Embryonic facial prominence (tissue), 1 donor: ENCODE measurements at regions not wholly inside any gene's neighbourhood (a gene's known extent, or its start where the extent isn't known, plus 50 kb on each side); places are given as distances from the start of the nearest gene placed in this dataset.
"Not testable (repeated sequence)": the region's sequence is repeated elsewhere in the genome, so short reads cannot be mapped to it uniquely, and the experiment has no call there.

Experiments
- DNase-seq: peaks from one replicate; pipeline ENCODE4 v3.0.0-alpha.2; 2016; ENCODE audit errors: extremely low spot score

DNA sequence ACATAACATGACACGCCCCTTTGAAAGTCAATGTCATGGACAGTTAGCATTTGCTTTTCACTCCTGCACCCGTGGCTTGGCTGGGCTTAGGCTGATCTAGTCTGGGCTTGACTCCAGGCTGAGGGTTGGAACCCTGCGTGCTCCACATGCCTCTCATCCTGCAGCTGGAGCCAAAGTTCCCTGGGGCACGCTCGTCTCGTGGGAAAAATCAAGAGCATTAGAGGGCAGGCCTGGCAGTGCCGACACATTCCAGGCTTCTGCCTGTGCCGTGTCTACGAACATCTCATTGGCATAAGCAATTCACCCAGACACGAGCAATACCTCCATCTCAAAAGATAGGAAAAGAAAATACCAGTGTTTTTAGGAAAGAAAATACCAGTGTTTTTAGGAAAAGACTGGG lies 342.7 kb upstream of the SULF2 start:
- DNase-seq: not testable (repeated sequence)

DNA sequence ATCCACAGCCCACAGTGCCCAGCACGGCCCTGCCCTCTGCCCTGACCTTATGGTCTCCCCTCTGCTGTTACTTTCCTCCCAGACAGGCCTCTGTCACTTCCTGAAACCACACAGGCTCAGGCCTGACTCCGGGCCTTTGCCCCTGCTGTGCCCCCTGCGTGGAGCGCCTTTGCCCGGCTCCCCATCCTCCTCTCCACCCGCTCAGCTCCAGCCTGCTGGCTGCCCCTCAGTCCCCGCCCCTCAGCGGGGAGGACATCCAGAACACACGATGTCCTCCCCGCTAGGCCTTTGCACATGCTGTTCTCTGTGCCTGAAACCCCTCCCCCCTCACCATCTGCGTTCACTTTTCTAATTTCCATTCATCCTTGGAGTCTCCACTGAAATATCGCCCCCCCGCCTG lies 341.9 kb upstream of the SULF2 start:
- not testable (repeated sequence) for DNase-seq

DNA sequence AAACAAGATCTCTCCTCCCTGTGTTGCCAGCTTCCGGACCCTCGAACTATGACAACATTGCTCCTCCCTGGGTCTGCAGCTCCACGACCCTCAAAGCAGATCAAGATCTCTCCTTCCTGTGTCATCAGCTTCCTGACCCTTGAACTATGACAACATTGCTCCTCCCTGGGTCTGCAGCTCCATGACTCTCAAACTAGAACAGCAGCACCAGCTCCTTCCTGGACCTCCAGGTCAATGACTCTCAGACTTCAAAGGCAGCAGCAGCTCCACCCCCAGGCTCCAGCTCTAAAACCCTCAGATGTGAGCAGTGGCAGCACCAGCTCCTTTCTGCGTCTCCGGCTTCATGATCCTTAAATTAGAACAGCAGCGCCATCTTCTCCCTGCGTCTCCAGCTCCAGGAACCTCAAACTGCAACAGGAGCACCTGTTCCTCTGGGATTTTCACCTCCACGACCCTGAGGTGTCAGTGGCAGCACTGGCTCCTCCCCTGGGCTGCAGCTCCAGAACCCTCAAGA lies 341.0 kb upstream of the SULF2 start:
- no peak for DNase-seq

- DNase-seq: no peak
These were observed 339.7 kb upstream of the SULF2 start for GRCh38 chr20:48124960-48125359.

DNA sequence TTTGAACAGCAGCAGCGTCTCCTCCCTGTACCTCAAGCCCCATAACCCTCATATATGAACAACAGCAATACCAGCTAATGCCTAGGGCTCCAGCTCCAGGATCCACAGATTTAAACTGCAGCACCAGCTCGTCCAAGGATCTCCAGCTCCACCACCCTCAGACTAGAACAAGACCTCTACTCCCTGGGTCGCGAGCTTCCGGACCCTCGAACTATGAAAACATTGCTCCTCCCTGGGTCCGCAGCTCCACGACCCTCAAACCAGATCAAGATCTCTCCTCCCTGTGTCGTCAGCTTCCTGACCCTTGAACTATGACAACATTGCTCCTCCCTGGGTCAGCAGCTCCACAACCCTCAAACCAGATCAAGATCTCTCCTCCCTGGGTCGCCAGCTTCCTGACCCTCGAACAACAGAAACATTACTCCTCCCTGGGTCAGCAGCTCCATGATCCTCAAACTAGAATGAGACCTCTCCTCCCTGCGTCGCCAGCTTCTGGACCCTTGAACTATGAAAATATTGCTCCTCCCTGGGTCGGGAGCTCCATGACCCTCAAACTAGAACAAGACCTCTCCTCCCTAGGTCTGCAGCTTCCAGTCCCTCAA lies 339.0 kb upstream of the SULF2 start:
- no peak for DNase-seq

DNA sequence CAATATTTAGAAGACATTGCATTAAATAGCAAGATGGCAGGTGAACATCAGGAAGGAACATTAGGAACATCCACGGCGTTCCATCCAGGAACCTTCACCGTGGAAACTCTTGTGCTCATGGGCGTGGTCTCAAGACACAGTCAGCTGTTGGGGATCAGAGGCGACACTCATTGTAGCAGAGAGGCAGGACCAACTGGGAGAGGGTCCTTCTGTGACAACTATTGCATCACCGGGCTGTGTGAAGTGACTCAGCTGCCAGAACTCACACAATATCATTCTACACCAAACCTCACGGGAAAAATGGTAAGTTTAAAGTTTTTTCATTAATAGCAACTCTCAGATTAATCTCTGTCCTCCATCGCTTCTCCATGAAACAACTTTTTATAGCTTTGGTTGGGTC lies 334.8 kb upstream of the SULF2 start:
- DNase-seq: no peak

DNA sequence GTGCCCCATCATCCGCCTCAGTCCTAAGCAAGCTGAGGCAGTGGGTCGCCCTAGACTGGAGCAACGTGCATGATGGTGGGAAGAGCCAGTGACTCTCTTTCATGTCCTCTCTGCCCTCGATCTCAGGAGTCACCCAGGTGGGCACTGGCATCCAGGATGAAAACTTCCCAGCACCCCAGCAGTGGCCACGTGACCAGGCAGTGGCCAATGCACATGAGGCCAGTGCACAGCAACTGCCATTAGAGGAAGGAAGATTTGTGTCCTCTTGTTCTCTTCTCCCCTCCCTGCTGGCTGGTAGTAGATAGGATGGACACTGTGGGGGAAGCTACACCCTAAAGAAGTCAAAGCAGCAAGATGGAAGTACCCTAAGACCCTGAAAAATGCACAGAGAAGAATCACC lies 334.1 kb upstream of the SULF2 start:
- DNase-seq: not testable (repeated sequence)

- DNase-seq: no peak
These were observed 330.2 kb upstream of the SULF2 start for GRCh38 chr20:48115502-48115901.

GRCh38 chr20:48107560-48107959 lies 322.3 kb upstream of the SULF2 start:
- DNase-seq: no peak

- DNase-seq: no peak
These were observed 321.1 kb upstream of the SULF2 start for GRCh38 chr20:48106428-48106827.

GRCh38 chr20:48105526-48105925 lies 320.2 kb upstream of the SULF2 start:
- DNase-seq: no peak

DNA sequence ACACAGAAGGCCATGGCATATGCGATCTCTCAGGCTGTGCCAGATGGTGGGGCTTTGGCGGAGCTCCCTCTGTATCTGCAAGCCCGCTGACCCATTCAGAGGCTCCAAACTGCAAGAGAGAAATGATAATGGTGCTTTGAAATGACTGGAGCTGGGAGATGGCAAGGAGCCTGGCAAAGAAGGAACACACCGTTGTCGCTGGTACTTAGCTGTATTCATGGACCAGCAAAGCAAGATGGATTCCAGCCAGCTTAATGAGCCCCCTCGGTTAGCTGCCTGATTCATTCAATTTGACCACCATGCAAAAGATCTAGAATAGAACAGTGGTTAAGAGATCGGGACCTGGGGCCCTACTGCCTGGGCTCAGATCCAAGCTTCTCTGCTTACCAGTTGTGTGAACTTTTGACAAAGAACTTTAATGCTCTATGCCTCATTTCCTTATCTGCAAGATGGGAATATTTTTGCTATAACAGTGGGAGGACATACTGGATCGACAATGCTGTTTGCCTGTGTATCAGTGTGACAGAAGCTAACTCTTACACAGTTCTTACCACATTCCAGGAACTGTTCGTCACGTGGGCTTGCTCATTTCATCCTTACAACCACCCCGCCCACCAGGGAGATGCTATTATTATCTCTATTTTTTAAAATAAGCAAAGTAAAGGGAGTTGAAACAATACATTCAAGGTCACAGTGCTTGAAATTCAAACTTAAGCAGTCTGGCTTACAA lies 317.8 kb upstream of the SULF2 start:
- no peak for DNase-seq

GRCh38 chr20:48102076-48102787 lies 317.0 kb upstream of the SULF2 start:
- no peak for DNase-seq

GRCh38 chr20:48100483-48100882 lies 315.2 kb upstream of the SULF2 start:
- no peak for DNase-seq

GRCh38 chr20:48098866-48099265 lies 313.6 kb upstream of the SULF2 start:
- DNase-seq: no peak

DNA sequence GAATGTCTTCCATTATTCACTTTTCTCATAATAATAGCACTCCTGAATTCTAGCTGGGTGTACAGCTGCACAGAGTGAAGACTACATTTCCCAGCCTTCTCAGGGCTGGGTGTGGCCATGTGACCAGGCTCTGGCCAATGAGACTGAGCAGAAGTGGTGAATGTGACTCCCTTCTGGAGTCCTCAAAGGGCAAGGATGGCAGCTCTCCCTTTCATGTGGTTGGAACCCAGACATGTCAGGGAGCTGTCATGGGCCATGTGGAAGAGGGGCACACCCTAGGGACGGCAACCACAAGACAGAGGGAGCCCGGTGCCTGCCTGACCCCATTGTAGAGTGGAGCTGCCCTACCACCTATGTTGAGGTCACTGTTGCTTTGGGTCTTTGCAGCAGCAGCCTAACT lies 312.8 kb upstream of the SULF2 start:
- DNase-seq: no peak

GRCh38 chr20:48096957-48097890 lies 311.9 kb upstream of the SULF2 start:
- DNase-seq: no peak

GRCh38 chr20:48096212-48096875 lies 311.1 kb upstream of the SULF2 start:
- DNase-seq: no peak

DNA sequence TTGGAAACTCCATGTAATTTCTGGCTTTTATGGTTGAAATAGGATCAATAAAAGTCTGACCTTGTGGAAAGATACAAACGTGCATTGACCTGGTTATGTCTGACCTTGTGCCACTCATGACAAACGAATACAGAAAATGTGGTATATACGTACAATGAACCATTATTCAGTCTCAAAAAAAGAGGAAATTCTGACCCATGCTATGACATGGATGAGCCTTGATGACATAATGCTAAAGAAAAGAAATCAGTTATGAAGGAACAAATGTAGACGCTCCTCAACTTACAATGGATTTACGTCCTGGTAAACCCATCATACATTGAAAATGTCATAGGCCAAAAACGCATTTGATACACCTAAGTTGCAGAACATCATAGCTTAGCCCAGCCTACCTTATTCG lies 309.7 kb upstream of the SULF2 start:
- no peak for DNase-seq

GRCh38 chr20:48094196-48094749 lies 309.0 kb upstream of the SULF2 start:
- no peak for DNase-seq
